HG03571 (cell line): ENCODE measurements at regions not wholly inside any gene's neighbourhood (a gene's known extent, or its start where the extent isn't known, plus 50 kb on each side); places are given as distances from the start of the nearest gene placed in this dataset.
"Not testable (repeated sequence)": the region's sequence is repeated elsewhere in the genome, so short reads cannot be mapped to it uniquely, and the experiment has no call there.

Experiments used
- ATAC-seq: cut with Tn5 transposase; IDR thresholded peaks from one replicate; pipeline ENCODE4 v1.9.1; 2021; ENCODE audit not compliant: unreplicated experiment

DNA sequence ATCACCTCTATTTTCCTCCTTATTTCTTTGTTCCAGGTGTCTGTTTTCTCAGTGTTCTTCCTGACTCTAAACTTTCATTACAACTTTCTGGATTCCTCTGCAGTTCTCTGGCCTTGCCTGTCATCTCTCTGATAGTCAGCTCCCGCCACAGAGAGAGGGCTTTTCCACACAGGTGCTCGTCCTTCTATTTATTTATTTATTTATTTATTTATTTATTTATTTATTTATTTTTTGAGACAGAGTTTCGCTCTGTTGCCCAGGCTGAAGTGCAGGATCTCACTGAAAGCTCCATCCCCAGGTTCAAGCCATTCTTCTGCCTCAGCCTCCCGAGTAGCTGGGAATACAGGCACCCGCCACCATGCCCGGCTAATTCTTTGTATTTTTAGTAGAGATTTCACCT is 554.5 kb downstream of the RPS29 start:
- ATAC-seq = not testable (repeated sequence)

DNA sequence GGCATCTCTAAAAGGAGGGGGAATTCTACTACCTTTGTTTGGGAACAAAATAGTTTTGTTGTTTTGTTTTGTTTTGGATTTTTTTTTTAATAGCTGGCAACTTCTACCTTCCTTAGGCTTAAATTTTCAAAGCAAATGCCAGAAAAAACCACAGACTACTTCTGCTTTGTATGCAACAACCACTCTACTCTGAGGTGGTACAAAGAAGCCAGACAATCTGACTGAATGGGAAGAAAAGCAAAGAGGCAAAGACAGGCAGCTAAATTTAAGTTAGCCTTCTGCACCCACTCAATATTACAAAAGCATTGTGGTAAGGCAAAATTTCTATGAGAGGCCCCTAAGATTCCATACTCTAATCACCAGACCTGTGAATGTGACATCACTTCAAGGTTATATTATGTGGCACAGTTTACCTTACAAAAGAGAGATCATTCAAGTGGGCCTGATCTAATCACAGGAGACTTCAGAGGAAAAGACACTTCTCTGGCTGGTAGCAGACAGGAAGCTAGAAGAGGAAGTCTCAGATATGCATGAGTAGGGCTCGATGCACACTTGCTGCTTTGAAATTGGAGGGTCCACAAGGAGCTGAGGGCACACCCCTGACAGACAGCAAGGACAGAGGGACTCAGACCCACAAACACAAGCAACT is 566.6 kb downstream of the RPS29 start:
- ATAC-seq = peak; percentile 73

DNA sequence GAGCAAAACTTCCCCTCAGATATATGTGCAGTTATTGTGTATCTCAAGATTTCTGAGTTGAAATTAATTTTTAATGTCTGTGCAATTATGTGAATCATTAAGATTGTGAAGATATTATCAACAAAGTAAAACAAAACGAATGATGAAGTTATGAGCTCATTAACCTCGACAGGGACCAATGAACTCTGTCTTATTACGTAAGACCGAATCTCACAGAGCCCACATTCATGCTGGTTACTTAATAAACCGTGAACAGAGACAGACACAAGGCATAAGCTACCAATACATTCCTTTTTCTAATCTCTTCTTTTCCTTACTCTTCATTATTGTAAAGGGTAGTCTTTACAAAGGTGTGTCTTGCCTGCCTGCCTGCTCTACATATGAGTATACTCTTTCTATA is 568.7 kb downstream of the RPS29 start:
- no peak for ATAC-seq

DNA sequence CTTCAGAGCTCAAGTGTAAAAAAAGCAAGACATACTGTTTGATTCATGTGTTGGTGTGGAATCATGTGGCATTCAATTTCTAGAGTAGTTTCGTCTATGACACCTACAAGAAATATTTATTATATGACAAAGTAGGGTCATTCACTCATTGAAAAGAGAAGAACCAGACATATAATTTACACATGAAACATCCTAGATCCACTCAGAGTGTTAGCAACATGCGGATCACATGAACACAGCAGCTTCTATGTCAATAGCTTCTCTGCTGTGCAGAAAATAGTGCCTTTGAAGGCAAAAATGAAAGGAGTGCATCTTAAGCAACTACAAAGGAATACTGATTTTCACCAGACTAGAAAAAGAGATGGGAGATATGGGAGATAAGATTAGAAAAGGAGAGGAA is 569.8 kb downstream of the RPS29 start:
- ATAC-seq = no peak

DNA sequence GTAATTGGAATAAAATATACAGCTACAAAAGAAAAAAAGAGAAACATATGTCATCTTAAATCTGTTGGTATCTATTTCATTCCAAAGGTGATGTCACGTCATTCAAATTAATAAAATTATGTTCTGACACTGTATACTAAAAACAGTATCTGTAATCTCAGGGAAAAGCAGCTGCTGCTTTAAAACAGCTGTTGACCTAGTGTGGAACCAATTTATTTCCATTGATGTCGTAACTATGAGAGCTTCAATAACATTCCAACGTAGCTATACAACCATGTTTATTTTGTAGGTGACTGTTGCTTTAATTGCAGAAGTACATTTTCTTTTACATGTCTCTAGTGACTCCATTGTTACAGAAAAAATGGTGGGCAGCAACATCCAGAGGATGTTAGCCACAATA is 571.7 kb downstream of the RPS29 start:
- ATAC-seq = no peak

DNA sequence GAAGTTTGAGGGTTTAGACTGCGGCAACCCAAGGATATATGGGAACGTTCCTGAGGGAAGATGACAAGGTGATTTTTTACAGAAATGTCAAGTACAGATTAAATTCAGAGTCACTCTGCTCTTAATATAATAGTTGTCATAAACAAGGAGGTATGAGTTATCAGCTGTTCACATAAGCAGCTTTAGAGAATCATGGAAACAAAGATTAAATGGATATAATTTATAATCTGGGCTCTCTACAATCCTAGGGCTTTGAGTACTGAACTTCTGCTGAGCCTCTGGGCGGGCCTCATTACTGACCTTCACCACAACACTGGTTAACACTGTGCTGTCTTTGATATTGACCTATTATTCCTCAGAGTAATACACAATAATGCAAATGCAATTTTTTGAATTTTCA is 577.8 kb downstream of the RPS29 start:
- no peak for ATAC-seq

DNA sequence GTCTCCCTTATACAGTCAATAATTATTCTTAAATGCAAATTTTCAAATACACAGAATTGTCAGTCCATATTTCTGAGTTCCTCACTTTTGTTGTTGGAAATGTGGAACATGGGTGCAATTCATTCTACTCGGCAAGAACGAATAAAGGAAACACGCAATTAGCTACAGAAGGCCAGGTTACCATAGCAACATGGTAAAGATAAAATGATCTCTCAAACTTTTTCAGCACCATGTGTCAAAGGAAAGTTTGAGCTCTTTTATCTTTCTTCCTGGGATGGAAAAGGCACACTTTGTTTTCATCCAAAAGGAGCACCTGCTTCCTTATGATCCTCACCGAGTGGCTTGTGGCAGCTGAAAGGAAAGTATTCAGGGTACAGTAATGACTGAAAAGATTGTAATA is 595.0 kb downstream of the RPS29 start:
- no peak for ATAC-seq

DNA sequence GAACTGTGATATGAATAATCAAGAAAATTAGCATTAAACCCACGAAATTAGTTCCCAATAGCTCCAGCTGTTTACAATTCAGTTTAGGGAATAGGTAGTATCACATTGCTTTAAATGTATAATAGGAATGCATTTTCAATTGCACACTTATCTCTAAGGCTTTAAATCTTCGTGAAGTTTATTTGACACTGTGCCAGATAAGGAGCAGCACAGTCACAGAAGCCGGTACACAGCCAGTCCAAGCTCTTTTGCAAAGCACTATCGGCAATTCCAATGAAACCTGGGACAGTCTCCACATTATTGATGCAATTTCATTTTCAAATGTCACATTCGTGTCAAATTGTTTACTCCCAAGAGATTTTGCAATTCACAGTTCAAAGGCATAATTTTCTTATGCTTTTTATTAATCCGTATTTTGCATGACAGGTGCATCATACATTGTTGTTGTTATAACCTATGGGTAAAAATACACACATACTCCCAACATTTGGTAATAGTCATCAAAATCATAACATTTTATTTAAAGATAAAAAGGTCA is 602.8 kb downstream of the RPS29 start:
- no peak for ATAC-seq

DNA sequence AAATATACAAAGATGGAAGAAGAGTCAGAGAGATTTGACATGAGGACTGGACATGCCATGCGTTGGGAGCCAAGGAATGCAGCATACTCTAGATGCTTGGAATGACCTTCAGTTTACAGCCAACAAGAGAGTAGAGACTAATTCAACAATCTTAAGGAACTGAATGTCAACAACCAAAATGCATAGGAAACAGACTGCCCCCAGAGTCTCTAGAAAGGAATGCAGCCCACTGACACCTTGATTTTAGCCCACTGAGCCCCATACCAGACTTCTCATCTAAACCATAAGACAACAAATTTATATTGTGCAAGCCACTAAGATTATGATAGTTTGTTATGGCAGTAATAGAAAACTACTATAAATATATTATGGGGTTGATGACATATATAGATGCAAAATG is 611.2 kb downstream of the RPS29 start:
- ATAC-seq = no peak

DNA sequence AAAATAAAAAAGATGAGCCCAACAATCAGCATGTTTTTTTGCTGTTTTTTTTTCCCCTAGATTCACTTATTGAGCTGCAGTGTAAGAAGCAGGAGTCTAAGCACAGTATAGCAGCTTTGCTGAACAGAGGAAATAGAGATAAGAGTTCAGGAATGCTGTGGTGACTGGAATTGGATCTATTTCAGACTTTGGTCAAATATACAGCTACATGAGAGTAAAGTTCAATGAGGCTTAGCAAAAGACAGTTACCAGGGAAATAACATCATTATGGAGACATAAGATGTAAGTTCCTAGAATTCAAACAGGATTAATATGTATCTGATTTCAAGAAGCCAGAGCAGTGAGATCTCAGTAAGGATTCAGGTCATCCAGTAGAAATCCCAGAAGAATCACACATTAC is 613.0 kb downstream of the RPS29 start:
- no peak for ATAC-seq

DNA sequence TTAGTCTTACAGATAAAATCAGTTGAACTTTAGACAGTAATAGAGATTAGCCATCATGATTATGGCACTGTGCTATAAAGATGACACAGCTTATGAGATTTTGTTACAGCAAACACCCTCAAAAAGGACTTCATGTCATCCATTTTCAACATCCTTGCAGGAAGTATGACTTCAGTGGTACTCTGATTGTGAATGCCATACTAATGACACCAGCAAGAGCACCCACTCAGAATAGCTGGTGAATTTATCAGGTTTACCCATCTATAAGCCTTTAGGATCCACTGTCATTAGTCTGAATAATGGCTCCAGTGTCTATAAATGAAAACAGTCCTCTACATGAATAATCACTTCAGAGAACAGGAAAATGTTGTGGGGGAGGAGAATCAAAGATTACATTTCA is 615.2 kb downstream of the RPS29 start:
- ATAC-seq = no peak

DNA sequence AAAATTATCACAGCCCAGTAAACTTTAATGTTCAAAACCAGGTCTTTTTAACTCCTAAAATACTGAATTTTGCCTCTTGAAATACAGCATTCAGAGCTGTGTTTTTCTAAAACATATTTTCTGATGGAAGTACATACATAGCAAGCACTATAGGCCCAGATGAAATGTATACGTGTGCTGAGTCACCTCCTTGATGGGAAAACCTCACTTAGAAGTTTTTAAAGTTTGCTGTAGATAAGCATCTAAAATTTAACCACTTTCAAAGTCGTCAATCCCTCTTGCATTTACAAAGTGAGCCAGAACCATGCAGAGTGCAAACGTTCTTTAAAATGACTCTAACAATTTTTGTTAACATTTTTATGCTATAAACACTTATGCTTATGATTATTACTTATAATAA is 618.8 kb downstream of the RPS29 start:
- ATAC-seq = no peak

DNA sequence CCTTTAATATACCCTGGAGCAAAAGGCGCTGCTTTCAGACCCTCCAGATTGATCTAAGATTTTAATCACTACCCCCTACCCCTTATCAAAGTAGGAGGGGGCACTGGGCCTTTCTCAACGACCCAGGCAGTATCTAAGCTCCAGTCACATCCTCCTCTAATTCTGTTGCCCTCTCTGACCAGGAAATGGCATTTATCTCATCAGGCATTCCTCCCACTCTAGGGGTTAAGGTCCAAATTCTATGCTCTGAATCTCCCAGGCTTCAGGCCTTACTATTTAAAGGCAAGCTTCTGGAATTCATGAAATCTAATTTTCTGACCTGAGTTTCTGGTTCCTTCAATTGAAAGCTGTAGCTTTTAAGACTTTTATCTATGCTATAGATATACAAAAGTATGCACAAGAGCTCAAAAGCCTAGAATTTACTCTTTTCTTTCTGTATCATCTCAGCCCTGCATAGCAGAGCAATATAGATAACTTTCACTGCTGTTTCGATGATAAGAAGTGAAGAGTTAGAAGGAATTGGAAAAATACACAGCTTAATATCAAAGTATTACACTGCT is 622.9 kb downstream of the RPS29 start:
- no peak for ATAC-seq

DNA sequence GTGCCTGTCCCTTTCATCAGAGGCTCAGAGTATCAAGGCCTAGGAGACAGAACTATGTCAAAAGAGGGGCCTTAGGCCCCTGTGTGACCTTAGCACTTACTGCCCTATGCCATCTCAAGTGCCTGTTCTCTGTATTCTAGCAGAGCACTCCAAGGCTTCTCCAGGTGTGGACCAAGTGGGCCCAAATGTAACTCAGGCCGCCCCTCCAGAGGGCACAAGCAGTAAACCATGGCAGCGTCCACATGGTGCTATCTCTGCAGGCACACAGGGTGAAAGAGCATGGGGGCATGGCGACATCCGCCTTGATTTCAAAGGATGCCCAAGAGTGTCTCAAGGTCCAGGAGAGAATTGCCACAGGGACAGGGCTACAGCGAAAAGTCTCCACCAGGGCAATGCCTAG is 628.7 kb downstream of the RPS29 start:
- no peak for ATAC-seq

DNA sequence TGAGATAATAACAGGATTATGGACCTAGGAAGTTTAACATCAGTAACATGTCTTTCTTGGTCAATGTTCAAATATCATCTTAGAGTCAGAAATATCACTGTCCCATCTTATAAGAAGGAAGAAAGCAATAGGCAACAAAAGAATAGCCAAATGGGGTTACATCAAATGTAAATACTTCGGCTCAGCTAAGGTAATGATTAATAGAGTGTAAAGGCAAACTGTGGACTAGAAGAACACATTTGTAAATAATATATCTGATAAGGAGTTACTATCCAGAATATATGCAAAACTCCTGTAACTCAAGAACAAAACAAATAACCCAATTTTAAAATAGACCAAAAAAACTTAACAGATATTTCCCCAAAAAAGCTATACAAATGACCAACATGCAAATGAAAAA is 630.3 kb downstream of the RPS29 start:
- no peak for ATAC-seq

DNA sequence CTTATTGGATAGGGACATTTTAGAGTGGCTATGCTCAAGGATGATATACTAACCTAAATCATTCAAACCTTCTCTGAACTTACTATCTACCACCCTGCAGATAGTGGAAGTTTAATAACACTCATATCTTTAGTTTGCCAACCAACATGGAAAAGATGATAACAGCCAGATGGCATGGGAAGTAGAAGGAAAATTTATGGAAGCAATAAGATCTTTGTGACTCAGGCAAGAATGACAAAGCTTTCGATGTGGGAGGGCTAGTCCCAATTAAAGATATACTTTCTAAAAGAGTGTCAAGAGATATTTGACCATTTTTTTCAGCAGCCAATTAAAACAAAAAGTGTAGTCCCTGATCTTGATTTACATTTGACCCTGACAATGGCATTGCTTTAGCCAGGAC is 631.7 kb downstream of the RPS29 start:
- ATAC-seq = no peak

DNA sequence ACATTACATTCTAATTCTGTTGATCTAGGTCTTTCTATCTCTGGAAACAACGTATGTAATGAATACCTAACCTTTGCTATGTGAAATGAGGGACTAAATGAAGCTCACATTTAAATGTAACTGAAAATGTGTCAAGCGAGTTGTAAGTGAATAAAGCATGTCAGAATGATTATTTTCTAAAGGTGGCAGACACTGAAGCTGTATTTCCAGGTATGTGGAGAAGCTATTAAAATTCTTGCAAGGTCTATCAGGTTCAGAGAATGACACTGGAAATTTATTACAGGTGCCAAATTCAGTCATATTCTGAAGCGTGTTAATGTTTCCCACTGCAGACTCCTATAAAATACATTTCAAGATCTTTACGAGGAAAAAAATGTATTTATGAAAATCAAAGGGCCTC is 641.4 kb downstream of the RPS29 start:
- ATAC-seq = no peak

DNA sequence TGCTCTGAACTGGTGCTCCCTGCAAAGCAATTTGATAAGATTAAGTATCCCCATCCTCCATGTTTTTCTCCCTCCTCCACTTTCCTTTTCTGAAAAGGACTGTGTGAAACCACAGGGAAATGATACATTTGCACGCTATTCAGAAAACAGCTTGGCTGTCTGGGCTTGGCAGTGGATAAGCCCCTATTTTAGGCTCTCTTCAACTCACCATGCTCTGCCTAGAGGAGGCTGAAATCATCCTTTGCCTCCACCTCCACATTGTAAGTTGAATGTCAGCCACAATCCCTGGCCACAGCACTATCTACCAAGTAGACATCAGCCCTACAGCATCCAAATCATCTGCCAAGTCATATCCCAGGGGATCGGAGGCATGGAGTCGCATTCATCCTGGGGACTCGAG is 642.3 kb downstream of the RPS29 start:
- no peak for ATAC-seq

DNA sequence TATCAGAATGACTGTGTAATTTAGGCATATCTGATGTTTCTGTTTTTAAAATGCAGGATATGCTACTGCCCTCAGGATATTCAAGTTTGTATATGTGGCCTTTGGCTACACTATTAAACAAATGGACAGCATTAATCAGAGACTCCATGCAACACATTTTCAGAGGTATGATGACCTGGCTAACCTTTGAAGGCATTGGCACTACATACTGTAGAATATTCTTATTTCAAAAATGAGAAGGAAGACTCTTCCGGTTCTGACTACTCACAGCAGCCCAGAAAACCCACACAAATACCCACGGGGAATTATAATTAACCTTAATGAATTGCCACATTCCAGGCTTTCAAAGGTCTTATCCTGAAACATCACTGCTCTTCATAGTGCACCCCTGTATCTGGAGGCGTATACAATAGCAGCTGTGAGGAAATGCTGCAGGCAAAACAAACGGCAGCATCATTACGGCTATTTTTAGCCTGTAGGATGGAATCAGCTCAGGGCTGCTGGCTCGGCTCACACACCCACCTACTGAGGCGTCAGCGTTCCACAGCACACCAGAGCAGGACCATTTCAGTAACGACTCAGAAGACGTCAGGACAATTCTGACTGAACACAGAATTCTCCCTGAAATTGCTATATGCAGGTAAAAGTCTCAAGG is 648.5 kb downstream of the RPS29 start:
- ATAC-seq = no peak

DNA sequence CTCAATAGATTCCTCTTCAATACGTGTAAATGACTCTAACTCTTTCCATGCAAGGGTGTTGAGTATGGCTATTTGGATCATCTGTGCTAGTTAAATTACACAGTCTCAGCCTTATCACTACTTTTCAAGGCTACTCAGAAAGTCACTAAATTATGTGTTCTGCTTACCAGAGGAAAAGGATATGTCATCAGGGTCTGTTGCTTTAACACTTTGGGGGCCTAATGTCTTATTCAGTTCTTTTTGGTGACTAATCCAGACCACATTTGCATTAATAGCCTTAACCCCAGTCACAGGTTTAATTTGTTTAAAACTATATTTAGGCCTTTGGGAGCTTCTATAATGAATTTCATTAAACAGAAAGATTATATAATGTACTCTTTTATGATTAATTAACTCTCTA is 649.3 kb downstream of the RPS29 start:
- no peak for ATAC-seq

DNA sequence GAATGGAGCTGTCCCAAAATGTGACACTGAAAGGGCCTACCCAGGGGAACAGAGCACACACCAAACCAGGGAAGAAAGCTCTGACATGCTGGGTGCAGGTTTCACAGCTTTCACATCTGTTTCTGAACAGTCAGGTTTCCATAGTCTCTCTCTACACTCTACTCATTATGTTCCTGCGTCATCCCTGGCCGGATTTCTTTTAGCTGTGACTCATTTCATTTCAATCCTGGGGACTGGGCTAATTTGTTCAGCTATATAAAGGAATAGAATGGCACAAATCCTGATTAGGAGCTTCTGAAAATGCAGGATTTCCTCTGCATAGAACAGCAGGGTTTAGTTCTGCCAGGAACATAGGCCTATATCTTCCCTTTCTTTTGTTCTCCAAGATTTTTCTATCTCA is 649.8 kb downstream of the RPS29 start:
- no peak for ATAC-seq

DNA sequence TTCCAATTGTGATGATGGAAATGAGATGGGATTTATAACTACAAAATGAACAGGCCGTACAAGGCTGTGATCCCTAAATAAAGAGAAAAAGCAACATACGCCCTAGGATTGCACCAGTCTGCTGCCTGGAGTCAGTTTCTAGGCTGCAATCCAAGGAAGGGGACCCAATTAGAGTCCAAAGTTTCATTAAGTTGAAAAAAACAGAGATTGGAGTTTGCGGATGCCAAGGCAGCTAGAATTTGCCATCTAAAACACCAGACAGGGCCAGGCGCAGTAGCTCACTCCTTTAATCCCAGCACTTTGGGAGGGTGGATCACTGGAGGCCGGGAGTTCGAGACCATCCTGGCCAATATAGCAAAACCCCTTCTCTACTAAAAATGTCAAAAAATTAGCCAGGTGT is 661.0 kb downstream of the RPS29 start:
- ATAC-seq = no peak

DNA sequence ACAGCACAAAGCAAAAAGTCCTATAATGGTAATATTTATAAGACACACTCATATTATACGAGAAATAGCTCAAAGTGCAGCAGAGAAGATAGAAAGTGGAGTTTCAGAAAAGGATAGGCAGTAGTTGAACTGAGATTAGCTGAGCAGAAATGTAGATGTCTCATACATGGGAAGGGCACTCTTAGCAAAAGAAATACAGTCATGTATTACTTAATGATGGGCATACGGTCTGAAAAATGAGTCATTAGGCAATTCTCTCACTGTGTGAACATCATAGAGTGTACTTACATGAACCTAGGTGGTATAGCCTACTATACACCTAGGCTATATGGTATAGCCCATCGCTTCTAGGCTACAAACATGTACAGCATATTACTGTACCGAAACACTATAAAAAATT is 671.3 kb downstream of the RPS29 start:
- ATAC-seq = no peak
